OCI-LY7 (cell line): ENCODE measurements at regions not wholly inside any gene's neighbourhood (a gene's known extent, or its start where the extent isn't known, plus 50 kb on each side); places are given as distances from the start of the nearest gene placed in this dataset.

Source experiments
- BruUV-seq: library from RNA; stranded (reverse); fragments of 400-500 nt; replicated peaks from 2 replicates; lab custom pipeline; 2021; lab: Mats Ljungman, UMichigan
- CTCF ChIA-PET: fragments of 300-600 bp; sonication (Branson Sonifier 250); formaldehyde crosslinking; loops from one replicate; lab custom pipeline; 2022; ENCODE audit warnings: antibody characterized with exemption; ENCODE audit not compliant: unreplicated experiment; lab: Charles Lee
- POLR2A ChIA-PET: fragments of 300-600 bp; sonication (Branson Sonifier 250); formaldehyde crosslinking; loops from one replicate; lab custom pipeline; 2022; ENCODE audit warnings: antibody characterized with exemption; lab: Charles Lee
- DNase-seq: peaks from one replicate; pipeline ENCODE4 v3.0.0-alpha.2; 2015; ENCODE audit warnings: low spot score
- H2AFZ ChIP-seq: fragments of 200-600 bp; sonication (generic), shearing (Covaris generic); 2 replicates; pipeline ENCODE4 v1.6.1; 2014; ENCODE audit warnings: mild to moderate bottlenecking, antibody characterized with exemption, low read length, moderate library complexity
- H3K27ac ChIP-seq: fragments of 200-600 bp; sonication (generic); 2 replicates; pipeline ENCODE4 v1.5.1; 2014; ENCODE audit warnings: mixed run types, low read depth, mild to moderate bottlenecking, moderate library complexity, low read length, inconsistent platforms; ENCODE audit not compliant: poor library complexity, severe bottlenecking
- H3K36me3 ChIP-seq: fragments of 200-600 bp; sonication (generic); 2 replicates; pipeline ENCODE4 v1.6.1; 2014; ENCODE audit warnings: mild to moderate bottlenecking, antibody characterized with exemption, low read length, moderate library complexity, mixed read lengths; ENCODE audit not compliant: insufficient read depth
- H3K4me1 ChIP-seq: fragments of 200-600 bp; sonication (generic); 2 replicates; pipeline ENCODE4 v1.5.1; 2014; ENCODE audit warnings: mild to moderate bottlenecking, low read length; ENCODE audit not compliant: insufficient read depth, poor library complexity, severe bottlenecking
- H3K4me2 ChIP-seq: fragments of 200-600 bp; sonication (generic); 2 replicates; pipeline ENCODE4 v1.6.1; 2014; ENCODE audit warnings: mild to moderate bottlenecking, low read length
- H3K4me3 ChIP-seq: fragments of 200-600 bp; sonication (generic); 2 replicates; pipeline ENCODE4 v1.5.1; 2014; ENCODE audit warnings: mild to moderate bottlenecking, low read depth, low read length; ENCODE audit not compliant: poor library complexity, severe bottlenecking
- H3K79me2 ChIP-seq: fragments of 200-600 bp; sonication (generic); 2 replicates; pipeline ENCODE4 v1.6.1; 2016; ENCODE audit warnings: low read depth, mild to moderate bottlenecking, low read length, moderate library complexity, mixed read lengths; ENCODE audit not compliant: insufficient read depth
- H3K9me2 ChIP-seq: fragments of 200-600 bp; sonication (generic); 2 replicates; pipeline ENCODE4 v1.6.1; 2016; ENCODE audit warnings: mild to moderate bottlenecking, low read length, mixed read lengths; ENCODE audit not compliant: insufficient read depth
- H3K9me3 ChIP-seq: fragments of 200-600 bp; sonication (generic); 2 replicates; pipeline ENCODE4 v1.6.1; 2014; ENCODE audit warnings: mild to moderate bottlenecking, mixed run types, low read length, mixed read lengths
- H4K20me1 ChIP-seq: fragments of 200-600 bp; sonication (generic); 2 replicates; pipeline ENCODE4 v1.6.1; 2014; ENCODE audit warnings: mild to moderate bottlenecking, antibody characterized with exemption, low read length, moderate library complexity, mixed read lengths; ENCODE audit not compliant: insufficient read depth
- EZH2phosphoT487 ChIP-seq: fragments of 200-600 bp; sonication (generic); IDR thresholded peaks from 2 replicates; pipeline ENCODE4 v1.6.1; 2018; ENCODE audit warnings: low read depth, borderline replicate concordance, mild to moderate bottlenecking, mixed run types, antibody characterized with exemption, low read length, moderate library complexity, mixed read lengths
- intact Hi-C: fragments of 100-400 bp; cut with micrococcal nuclease; formaldehyde crosslinking; loops from one replicate; pipeline ENCODE4 v1.10.0; 2022; ENCODE audit not compliant: unreplicated experiment
- TF ChIP-seq, protein P1 (sequence below): fragments of 200-600 bp; sonication (generic); conservative IDR thresholded peaks from 2 replicates; pipeline ENCODE4 v1.5.1; 2014; ENCODE audit warnings: mild to moderate bottlenecking, antibody characterized with exemption, low read length, moderate library complexity, mixed read lengths

DNA sequence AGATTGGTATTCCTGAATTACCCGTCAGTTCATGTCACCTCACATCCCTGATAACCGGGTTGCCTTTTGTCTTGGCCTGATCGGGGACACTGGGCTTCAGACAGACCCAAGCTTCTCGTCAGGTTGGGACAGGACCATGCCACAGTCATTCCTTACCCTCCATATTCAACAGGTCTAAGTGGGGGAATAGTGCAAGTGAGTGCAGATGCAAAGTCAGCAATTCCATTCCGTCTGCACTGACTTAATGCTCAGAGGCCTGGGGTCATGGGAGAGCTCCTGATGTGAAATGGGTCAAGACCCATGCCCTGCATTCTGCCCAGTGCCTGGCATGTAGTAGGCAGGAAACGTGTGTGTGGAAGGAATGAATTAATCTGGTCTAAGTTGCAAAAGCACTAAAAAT lies 95.4 kb upstream of the PITRM1 start:
- ChIA-PET CTCF (no interaction called here), POLR2A (interaction anchor here (0.5 to 0.6 kb wide), 2 partner anchors 85 to 197 kb away, joined by 4 read pairs; no protein-coding TSS in a partner anchor)
- no peaks in the 10 kb centered on the region for H3K9me3 ChIP-seq
- no peak overlapping the region for H2AFZ ChIP-seq
- no peak for TF ChIP-seq EZH2phosphoT487
- TF ChIP-seq, protein P1, sequence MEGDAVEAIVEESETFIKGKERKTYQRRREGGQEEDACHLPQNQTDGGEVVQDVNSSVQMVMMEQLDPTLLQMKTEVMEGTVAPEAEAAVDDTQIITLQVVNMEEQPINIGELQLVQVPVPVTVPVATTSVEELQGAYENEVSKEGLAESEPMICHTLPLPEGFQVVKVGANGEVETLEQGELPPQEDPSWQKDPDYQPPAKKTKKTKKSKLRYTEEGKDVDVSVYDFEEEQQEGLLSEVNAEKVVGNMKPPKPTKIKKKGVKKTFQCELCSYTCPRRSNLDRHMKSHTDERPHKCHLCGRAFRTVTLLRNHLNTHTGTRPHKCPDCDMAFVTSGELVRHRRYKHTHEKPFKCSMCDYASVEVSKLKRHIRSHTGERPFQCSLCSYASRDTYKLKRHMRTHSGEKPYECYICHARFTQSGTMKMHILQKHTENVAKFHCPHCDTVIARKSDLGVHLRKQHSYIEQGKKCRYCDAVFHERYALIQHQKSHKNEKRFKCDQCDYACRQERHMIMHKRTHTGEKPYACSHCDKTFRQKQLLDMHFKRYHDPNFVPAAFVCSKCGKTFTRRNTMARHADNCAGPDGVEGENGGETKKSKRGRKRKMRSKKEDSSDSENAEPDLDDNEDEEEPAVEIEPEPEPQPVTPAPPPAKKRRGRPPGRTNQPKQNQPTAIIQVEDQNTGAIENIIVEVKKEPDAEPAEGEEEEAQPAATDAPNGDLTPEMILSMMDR = no peak
- no peaks in the 10 kb centered on the region for H3K9me2 ChIP-seq
- intact Hi-C loops = no loop called here
- H4K20me1 ChIP-seq = no peaks in the 10 kb centered on the region
- no peaks in the 10 kb centered on the region for H3K79me2 ChIP-seq
- H3K27ac ChIP-seq = no peak overlapping the region
- no peak overlapping the region for H3K4me3 ChIP-seq
- no peak overlapping the region for H3K4me2 ChIP-seq
- no peak for DNase-seq
- H3K36me3 ChIP-seq = no peaks in the 10 kb centered on the region
- H3K4me1 ChIP-seq = no peaks in the 10 kb centered on the region
- no TSS peak for BruUV-seq

DNA sequence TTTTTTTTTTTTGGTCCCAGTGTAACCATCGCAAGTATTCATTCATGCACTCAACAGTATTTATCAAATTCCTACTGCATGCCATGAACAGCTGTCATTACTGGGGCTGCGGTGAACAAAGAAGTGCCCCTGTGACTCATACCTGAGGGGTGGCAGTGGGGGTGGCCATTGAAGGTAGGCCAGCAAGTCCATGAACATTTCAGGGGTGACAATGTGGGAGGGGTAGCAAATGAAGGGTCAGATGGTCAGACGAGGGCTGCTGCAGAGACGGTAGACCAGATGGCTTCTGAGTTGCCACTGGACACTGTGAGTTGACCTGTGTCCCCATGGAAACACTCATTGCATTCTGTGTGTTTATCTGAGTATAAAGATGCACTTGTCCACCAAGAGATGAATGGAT lies 92.5 kb upstream of the PITRM1 start:
- TF ChIP-seq, protein P1 = no peak
- TF ChIP-seq EZH2phosphoT487 = no peak
- no peaks in the 10 kb centered on the region for H3K9me2 ChIP-seq
- H3K79me2 ChIP-seq = no peaks in the 10 kb centered on the region
- intact Hi-C loops = no loop called here
- no peak overlapping the region for H2AFZ ChIP-seq
- H3K36me3 ChIP-seq = no peaks in the 10 kb centered on the region
- no peak overlapping the region for H3K4me3 ChIP-seq
- DNase-seq = no peak
- no peaks in the 10 kb centered on the region for H4K20me1 ChIP-seq
- H3K27ac ChIP-seq = no peak overlapping the region
- no peaks in the 10 kb centered on the region for H3K9me3 ChIP-seq
- no peaks in the 10 kb centered on the region for H3K4me1 ChIP-seq
- no TSS peak for BruUV-seq
- ChIA-PET POLR2A (interaction anchor here (0.6 kb wide), 1 partner anchor 12 kb away, joined by 3 read pairs; no protein-coding TSS in a partner anchor), CTCF (no interaction called here)
- H3K4me2 ChIP-seq = no peak overlapping the region

- TF ChIP-seq, protein P1 = no peak
- no peak for TF ChIP-seq EZH2phosphoT487
- intact Hi-C loops = no loop called here
- no peaks in the 10 kb centered on the region for H3K9me3 ChIP-seq
- H3K4me3 ChIP-seq = no peak overlapping the region
- ChIA-PET POLR2A (no interaction called here), CTCF (no interaction called here)
- no peaks in the 10 kb centered on the region for H3K36me3 ChIP-seq
- no peaks in the 10 kb centered on the region for H4K20me1 ChIP-seq
- H3K4me1 ChIP-seq = no peaks in the 10 kb centered on the region
- no peak for DNase-seq
- BruUV-seq = no TSS peak
- H3K27ac ChIP-seq = no peak overlapping the region
- H2AFZ ChIP-seq = no peak overlapping the region
- H3K79me2 ChIP-seq = no peaks in the 10 kb centered on the region
- H3K4me2 ChIP-seq = no peak overlapping the region
- no peaks in the 10 kb centered on the region for H3K9me2 ChIP-seq
Measured at GRCh38 chr10:3264161-3264761, 91.7 kb upstream of the PITRM1 start.
